Hepatocyte (in vitro differentiated cells): ENCODE measurements at regions not wholly inside any gene's neighbourhood (a gene's known extent, or its start where the extent isn't known, plus 50 kb on each side); places are given as distances from the start of the nearest gene placed in this dataset.

Experiments used
- DNase-seq: peaks from one replicate; pipeline ENCODE4 v3.0.0-alpha.2; 2016; ENCODE audit warnings: low spot score
- H2AFZ ChIP-seq: fragments of 200-600 bp; sonication (generic); 2 replicates; pipeline ENCODE4 v1.6.0; 2016; ENCODE audit warnings: antibody characterized with exemption, mild to moderate bottlenecking
- H3K27ac ChIP-seq: fragments of 200-600 bp; sonication (generic); 2 replicates; pipeline ENCODE4 v1.5.1; 2016; ENCODE audit warnings: mild to moderate bottlenecking
- H3K27me3 ChIP-seq: fragments of 200-600 bp; sonication (generic); 2 replicates; pipeline ENCODE4 v1.6.1; 2016
- H3K36me3 ChIP-seq: fragments of 200-600 bp; sonication (generic); replicated peaks from 2 replicates; pipeline ENCODE4 v1.5.1; 2016; ENCODE audit warnings: low read depth; ENCODE audit not compliant: insufficient read depth
- H3K4me1 ChIP-seq: fragments of 200-600 bp; sonication (generic); 2 replicates; pipeline ENCODE4 v1.5.1; 2016; ENCODE audit warnings: mild to moderate bottlenecking, moderate library complexity; ENCODE audit not compliant: insufficient read depth
- H3K4me2 ChIP-seq: fragments of 200-600 bp; sonication (generic); 2 replicates; pipeline ENCODE4 v1.6.0; 2016
- H3K4me3 ChIP-seq: fragments of 200-600 bp; sonication (generic); 2 replicates; pipeline ENCODE4 v1.5.1; 2016; ENCODE audit warnings: mild to moderate bottlenecking
- H3K79me2 ChIP-seq: fragments of 200-600 bp; sonication (generic); 2 replicates; pipeline ENCODE4 v1.6.0; 2017; ENCODE audit warnings: mild to moderate bottlenecking
- H3K9me2 ChIP-seq: fragments of 200-600 bp; sonication (generic); replicated peaks from 2 replicates; pipeline ENCODE4 v1.6.0; 2017; ENCODE audit warnings: mild to moderate bottlenecking; ENCODE audit not compliant: insufficient read depth
- H3K9me3 ChIP-seq: fragments of 200-600 bp; sonication (generic); 2 replicates; pipeline ENCODE4 v1.5.1; 2016; ENCODE audit warnings: low read depth, mild to moderate bottlenecking
- H4K20me1 ChIP-seq: fragments of 200-600 bp; sonication (generic); 2 replicates; pipeline ENCODE4 v1.6.0; 2016; ENCODE audit warnings: mild to moderate bottlenecking; ENCODE audit not compliant: insufficient read depth, poor library complexity, severe bottlenecking
- CTCF ChIP-seq: fragments of 200-600 bp; sonication (generic); IDR thresholded peaks from 2 replicates; pipeline ENCODE4 v1.5.1; 2016; ENCODE audit warnings: antibody characterized with exemption, mild to moderate bottlenecking; ENCODE audit not compliant: poor library complexity
- EZH2 ChIP-seq: fragments of 200-600 bp; sonication (generic); IDR thresholded peaks from 2 replicates; pipeline ENCODE4 v1.6.1; 2016; ENCODE audit warnings: antibody characterized with exemption, mild to moderate bottlenecking, borderline replicate concordance
- EZH2phosphoT487 ChIP-seq: fragments of 200-600 bp; sonication (generic); IDR thresholded peaks from one replicate; pipeline ENCODE4 v1.6.1; 2018; ENCODE audit warnings: antibody characterized with exemption, mild to moderate bottlenecking, low read depth, moderate library complexity; ENCODE audit not compliant: unreplicated experiment, severe bottlenecking
- WGBS: methylation state at CpG from one replicate; pipeline ENCODE4 v1.1.6; 2016; ENCODE audit warnings: low lambda C conversion rate; ENCODE audit errors: missing lambda C conversion rate; 5-methylcytosine and 5-hydroxymethylcytosine counted together

- peaks cover 3% of the 10 kb centered on the region for H3K9me2 ChIP-seq
- no peaks in the 10 kb centered on the region for H4K20me1 ChIP-seq
- WGBS: 76% methylated on average over 4 of the region's 4 CpGs
- H2AFZ ChIP-seq: no peak overlapping the region
- no peak for DNase-seq
- no peak overlapping the region for H3K4me3 ChIP-seq
- no peak overlapping the region for H3K4me2 ChIP-seq
- H3K79me2 ChIP-seq: no peaks in the 10 kb centered on the region
- no peaks in the 10 kb centered on the region for H3K36me3 ChIP-seq
- no peaks in the 10 kb centered on the region for H3K27me3 ChIP-seq
- no peaks in the 10 kb centered on the region for H3K9me3 ChIP-seq
- H3K4me1 ChIP-seq: no peaks in the 10 kb centered on the region
- H3K27ac ChIP-seq: no peak overlapping the region
- TF ChIP-seq CTCF (no peak), EZH2 (no peak), EZH2phosphoT487 (no peak)
Measured at GRCh38 chr18:56407646-56408180, 230.7 kb downstream of the TXNL1 start.

- Histone ChIP-seq H4K20me1 (no peaks in the 10 kb centered on the region), H3K9me2 (no peaks in the 10 kb centered on the region), H3K36me3 (no peaks in the 10 kb centered on the region), H3K9me3 (no peaks in the 10 kb centered on the region), H2AFZ (no peak overlapping the region), H3K79me2 (no peaks in the 10 kb centered on the region), H3K4me3 (no peak overlapping the region), H3K4me1 (no peaks in the 10 kb centered on the region), H3K27me3 (no peaks in the 10 kb centered on the region), H3K27ac (peak overlapping the region; percentile 45), H3K4me2 (no peak overlapping the region)
- no peak for DNase-seq
- WGBS: 68% methylated on average over 1 of the region's 1 CpG
- no peak for TF ChIP-seq EZH2
- no peak for TF ChIP-seq EZH2phosphoT487
Measured at GRCh38 chr18:56402872-56403516, 235.4 kb downstream of the TXNL1 start.

GRCh38 chr18:56393870-56394269, 244.5 kb downstream of the TXNL1 start:
- Histone ChIP-seq H3K4me1 (no peaks in the 10 kb centered on the region), H3K4me3 (no peak overlapping the region), H2AFZ (no peak overlapping the region), H3K79me2 (no peaks in the 10 kb centered on the region), H3K27me3 (no peaks in the 10 kb centered on the region), H3K4me2 (no peak overlapping the region), H4K20me1 (no peaks in the 10 kb centered on the region), H3K9me2 (no peaks in the 10 kb centered on the region), H3K9me3 (no peaks in the 10 kb centered on the region), H3K27ac (no peak overlapping the region), H3K36me3 (no peaks in the 10 kb centered on the region)
- DNase-seq: no peak
- 94% methylated on average over 3 of the region's 3 CpGs for WGBS
- no peak for TF ChIP-seq EZH2phosphoT487
- TF ChIP-seq EZH2: no peak
- TF ChIP-seq CTCF: no peak

- Histone ChIP-seq H2AFZ (no peak overlapping the region), H4K20me1 (no peaks in the 10 kb centered on the region), H3K4me3 (no peak overlapping the region), H3K4me2 (no peak overlapping the region), H3K9me3 (no peaks in the 10 kb centered on the region), H3K4me1 (no peaks in the 10 kb centered on the region), H3K27ac (no peak overlapping the region), H3K27me3 (no peaks in the 10 kb centered on the region), H3K9me2 (no peaks in the 10 kb centered on the region), H3K36me3 (no peaks in the 10 kb centered on the region), H3K79me2 (no peaks in the 10 kb centered on the region)
- no peak for TF ChIP-seq EZH2phosphoT487
- no peak for TF ChIP-seq CTCF
- TF ChIP-seq EZH2: no peak
- no peak for DNase-seq
- 72% methylated on average over 3 of the region's 3 CpGs for WGBS
Measured at GRCh38 chr18:56391931-56392590, 246.3 kb downstream of the TXNL1 start.
